K562 (cell line): ENCODE measurements at regions not wholly inside any gene's neighbourhood (a gene's known extent, or its start where the extent isn't known, plus 50 kb on each side); places are given as distances from the start of the nearest gene placed in this dataset.
A peak's percentile ranks its signal among the peaks of the same experiment; 100 is the strongest.

Experiments used
- ATAC-seq: fragments of 200-7000 bp; cut with Tn5 transposase; 3 replicates; pipeline ENCODE4 v1.9.1; 2020; ENCODE audit warnings: moderate library complexity
- BruUV-seq: library from RNA; stranded (reverse); fragments of 400-500 nt; replicated peaks from 2 replicates; lab custom pipeline; 2021; lab: Mats Ljungman, UMichigan
- CTCF ChIA-PET: fragments of 300-600 bp; formaldehyde crosslinking; extraction: SDS; loops from one replicate; lab custom pipeline; 2021; ENCODE audit warnings: low intra/inter-chr PET ratio; lab: Yijun Ruan, JAX
- POLR2A ChIA-PET: fragments of 300-600, 350-650 bp; sonication (Branson Sonifier 250); formaldehyde crosslinking; extraction: SDS; loops from one replicate; lab custom pipeline; 2021; ENCODE audit warnings: antibody characterized with exemption, inconsistent platforms; lab: Yijun Ruan, JAX
- DNase-seq, 4 experiments: peaks; one replicate each; pipeline versions ENCODE4 v3.0.0 to v3.0.0-alpha.2; 2011 to 2018; ENCODE audit warnings: low spot score in 3 of 4, mixed read lengths in 3 of 4; ENCODE audit errors: extremely low read depth in 1 of 4
- FAIRE-seq: peaks from 2 replicates; lab custom pipeline; 2011; peaks lifted over from hg19 to GRCh38; lab: Jason Lieb, UNC
- H2AFZ ChIP-seq: 2 replicates; pipeline ENCODE4 v1.6.0; 2011; ENCODE audit warnings: low read depth, low read length, control low read depth, inconsistent platforms
- H3K27ac ChIP-seq: fragments of 200-600 bp; 3 replicates; pipeline ENCODE4 v1.8.0; 2011; ENCODE audit warnings: low read depth, mild to moderate bottlenecking, control low read depth, inconsistent platforms, low read length, moderate library complexity, mixed read lengths; ENCODE audit errors: extremely low read depth
- H3K27me3 ChIP-seq, 2 experiments: fragments of 300-600 bp in 1 of 2; 2 replicates in 1 of 2; 3 replicates in 1 of 2; pipeline versions ENCODE4 v1.6.0 to v1.8.0; 2011; ENCODE audit warnings: inconsistent platforms in 2 of 2, low read length in 2 of 2, mild to moderate bottlenecking in 1 of 2, mixed read lengths in 1 of 2, moderate library complexity in 1 of 2; ENCODE audit not compliant: control insufficient read depth in 2 of 2, insufficient read depth in 2 of 2
- H3K36me3 ChIP-seq: fragments of 300-600 bp; 3 replicates; pipeline ENCODE4 v1.8.0; 2011; ENCODE audit warnings: mild to moderate bottlenecking, low read length, inconsistent platforms; ENCODE audit not compliant: control insufficient read depth, insufficient read depth
- H3K4me1 ChIP-seq, 2 experiments: fragments of 200-600 bp in 1 of 2; replicated peaks in 1 of 2; 2 replicates in 1 of 2; 3 replicates in 1 of 2; pipeline versions ENCODE4 v1.5.1 to v1.8.0; 2011; ENCODE audit warnings: inconsistent platforms in 2 of 2, low read length in 2 of 2, mild to moderate bottlenecking in 1 of 2, mixed read lengths in 1 of 2, moderate library complexity in 1 of 2; ENCODE audit not compliant: control insufficient read depth in 2 of 2, insufficient read depth in 2 of 2
- H3K4me2 ChIP-seq: 2 replicates; pipeline ENCODE4 v1.6.1; 2011; ENCODE audit warnings: low read length, control low read depth, inconsistent platforms, mixed read lengths; ENCODE audit not compliant: insufficient read depth
- H3K4me3 ChIP-seq: fragments of 200-600 bp; sonication (generic), shearing (Covaris generic); 2 replicates; pipeline ENCODE4 v1.5.1; 2016; ENCODE audit warnings: control low read depth, inconsistent platforms
- H3K79me2 ChIP-seq: fragments of 200-600 bp; 3 replicates; pipeline ENCODE4 v1.8.0; 2011; ENCODE audit warnings: low read length, inconsistent platforms; ENCODE audit not compliant: control insufficient read depth, insufficient read depth
- H3K9ac ChIP-seq, 2 experiments: 2 replicates each; pipeline versions ENCODE4 v1.6.0 to v1.6.1; 2011; ENCODE audit warnings: low read depth in 2 of 2, low read length in 2 of 2, control low read depth in 1 of 2, inconsistent platforms in 1 of 2, mild to moderate bottlenecking in 1 of 2, mixed read lengths in 1 of 2; ENCODE audit not compliant: insufficient read depth in 1 of 2
- H3K9me1 ChIP-seq: one replicate; pipeline ENCODE4 v1.6.0; 2011; ENCODE audit warnings: inconsistent platforms, mild to moderate bottlenecking, low read length, moderate library complexity; ENCODE audit not compliant: control insufficient read depth, insufficient read depth
- H3K9me3 ChIP-seq: replicated peaks from 2 replicates; pipeline ENCODE4 v1.5.1; 2011; ENCODE audit warnings: low read depth, low read length, inconsistent platforms; ENCODE audit not compliant: control insufficient read depth, insufficient read depth
- H4K20me1 ChIP-seq: replicated peaks from 2 replicates; pipeline ENCODE4 v1.6.1; 2011; ENCODE audit warnings: low read length, inconsistent platforms, mixed read lengths; ENCODE audit not compliant: control insufficient read depth, insufficient read depth
- CBFA2T3 ChIP-seq: fragments of 450-650 bp; IDR thresholded peaks from 2 replicates; pipeline ENCODE4 v1.6.1; 2017
- CHD4 ChIP-seq: fragments of 200-600 bp; sonication (generic); IDR thresholded peaks from 3 replicates; pipeline ENCODE4 v1.6.1; 2012; ENCODE audit warnings: low read depth, mild to moderate bottlenecking, mixed read lengths, low read length, inconsistent platforms; ENCODE audit not compliant: insufficient read depth, insufficient replicate concordance, poor library complexity, severe bottlenecking
- DPF2 ChIP-seq: fragments of 450-650 bp; IDR thresholded peaks from 2 replicates; pipeline ENCODE4 v1.6.1; 2016
- ELF4 ChIP-seq: fragments of 450-650 bp; formaldehyde crosslinking; IDR thresholded peaks from 2 replicates; pipeline ENCODE4 v1.4.0; 2022; ENCODE audit warnings: missing genetic modification characterization
- FOXK2 ChIP-seq, 2 experiments: fragments of 450-650 bp; IDR thresholded peaks in 1 of 2; conservative IDR thresholded peaks in 1 of 2; 2 replicates each; pipeline ENCODE4 v1.6.1; 2016; ENCODE audit warnings: low read depth in 2 of 2, mild to moderate bottlenecking in 1 of 2
- MAX ChIP-seq: sonication (generic); formaldehyde crosslinking; IDR thresholded peaks from 2 replicates; pipeline ENCODE4 v1.9.0; 2022; ENCODE audit warnings: mild to moderate bottlenecking, missing genetic modification reagents
- MECOM ChIP-seq: fragments of 250-450 bp; sonication (Bioruptor Pico); IDR thresholded peaks from 2 replicates; pipeline ENCODE4 v1.8.0; 2022; ENCODE audit warnings: inconsistent platforms
- PHF21A ChIP-seq: fragments of 450-650 bp; IDR thresholded peaks from 2 replicates; pipeline ENCODE4 v1.6.1; 2017; ENCODE audit warnings: low read depth, borderline replicate concordance
- POLR2A ChIP-seq: fragments of 450-650 bp; conservative IDR thresholded peaks from 2 replicates; pipeline ENCODE4 v1.6.1; 2016
- SETDB1 ChIP-seq: IDR thresholded peaks from one replicate; pipeline ENCODE4 v1.6.1; 2012; ENCODE audit warnings: low read length, control low read depth, inconsistent platforms
- SMAD3 ChIP-seq: fragments of 450-650 bp; formaldehyde crosslinking; conservative IDR thresholded peaks from 2 replicates; pipeline ENCODE4 v1.4.0; 2020; ENCODE audit warnings: mild to moderate bottlenecking
- TCF3 ChIP-seq: sonication (generic); formaldehyde crosslinking; IDR thresholded peaks from 2 replicates; pipeline ENCODE4 v1.4.0; 2020; ENCODE audit warnings: mild to moderate bottlenecking, missing genetic modification reagents
- TEAD4 ChIP-seq, 2 experiments: sonication (generic) in 1 of 2; formaldehyde crosslinking in 1 of 2; IDR thresholded peaks; 2 replicates each; pipeline versions ENCODE4 v1.6.1 to v1.8.0; 2012 to 2022; ENCODE audit warnings: borderline replicate concordance in 1 of 2, inconsistent platforms in 1 of 2, low read length in 1 of 2, mild to moderate bottlenecking in 1 of 2, missing genetic modification reagents in 1 of 2
- TFAP4 ChIP-seq: sonication (generic); formaldehyde crosslinking; IDR thresholded peaks from 2 replicates; pipeline ENCODE4 v1.8.0; 2022; ENCODE audit warnings: missing genetic modification reagents, mild to moderate bottlenecking, moderate library complexity, borderline replicate concordance
- TGIF2 ChIP-seq: sonication (generic); formaldehyde crosslinking; IDR thresholded peaks from 2 replicates; pipeline ENCODE4 v1.8.1; 2022; ENCODE audit warnings: mild to moderate bottlenecking, missing genetic modification reagents, moderate library complexity
- ZHX1 ChIP-seq: fragments of 150-350 bp; conservative IDR thresholded peaks from 2 replicates; pipeline ENCODE4 v1.6.1; 2014; ENCODE audit warnings: low read length
- ZNF184 ChIP-seq: sonication (generic); formaldehyde crosslinking; IDR thresholded peaks from 2 replicates; pipeline ENCODE4 v1.5.0; 2020; ENCODE audit warnings: missing genetic modification reagents
- ZNF239 ChIP-seq: fragments of 250-450 bp; sonication (Bioruptor Pico); IDR thresholded peaks from 2 replicates; pipeline ENCODE4 v1.4.0; 2020; ENCODE audit warnings: mild to moderate bottlenecking
- ZNF324 ChIP-seq: fragments of 250-450 bp; sonication (Bioruptor Pico); IDR thresholded peaks from 2 replicates; pipeline ENCODE4 v1.4.0; 2020; ENCODE audit warnings: mild to moderate bottlenecking
- ZNF347 ChIP-seq: fragments of 450-650 bp; formaldehyde crosslinking; IDR thresholded peaks from 2 replicates; pipeline ENCODE4 v1.4.0; 2020; ENCODE audit warnings: low read depth, mild to moderate bottlenecking, moderate library complexity
- ZNF431 ChIP-seq: sonication (generic); formaldehyde crosslinking; IDR thresholded peaks from 2 replicates; pipeline ENCODE4 v1.8.0; 2022; ENCODE audit warnings: mild to moderate bottlenecking, missing genetic modification reagents
- WGBS: fragments of 100-300 bp; shearing (Covaris generic); methylation state at CpG from one replicate; pipeline ENCODE4 v1.1.6; 2016; ENCODE audit warnings: low coverage, mixed read lengths; ENCODE audit not compliant: insufficient coverage; ENCODE audit errors: missing lambda C conversion rate; 5-methylcytosine and 5-hydroxymethylcytosine counted together
- in situ Hi-C: fragments of 300-500 bp; cut with MboI; formaldehyde crosslinking; loops from 4 replicates; pipeline ENCODE4 v1.15.0; 2018; ENCODE audit warnings: inconsistent platforms, mixed read lengths
- intact Hi-C: fragments of 100-400 bp; cut with micrococcal nuclease; formaldehyde crosslinking; loops from 2 replicates; pipeline ENCODE4 v1.14.2; 2022

- no peaks in the 10 kb centered on the region for H3K79me2 ChIP-seq
- intact Hi-C loops = no loop called here
- 23% methylated on average over 3 of the region's 3 CpGs for WGBS
- peak; percentile 44 for ATAC-seq
- H3K9me3 ChIP-seq = peaks cover 5% of the 10 kb centered on the region
- H3K4me2 ChIP-seq = no peak overlapping the region
- in situ Hi-C loops = no loop called here
- H4K20me1 ChIP-seq = no peaks in the 10 kb centered on the region
- H3K4me1 ChIP-seq = peaks cover 6 to 41% of the 10 kb centered on the region in 2 experiments; a peak in 4 of 5 replicates
- no peak overlapping the region for H3K9ac ChIP-seq
- ChIA-PET CTCF (no interaction called here), POLR2A (interaction anchor here (1.1 kb wide), 1 partner anchor 8 kb away, joined by 5 read pairs; no protein-coding TSS in a partner anchor)
- H3K36me3 ChIP-seq = no peaks in the 10 kb centered on the region; the same call in 2 of the 3 replicates
- H2AFZ ChIP-seq = peak overlapping the region; percentile 59
- TF ChIP-seq CBFA2T3 = peak; percentile 61
- TF ChIP-seq FOXK2 (conservative IDR thresholded peaks at IDR 0.05 in 1 of 2, IDR thresholded peaks at IDR 0.05 in 1 of 2; ENCODE audit: low read depth in 2 of 2) = no peak
- TF ChIP-seq TGIF2 (CRISPR knock-in tag) = no peak
- no peak for TF ChIP-seq ZNF431 (CRISPR knock-in tag)
- no peak for TF ChIP-seq POLR2A
- TF ChIP-seq ZNF324 = no peak
- no peak for TF ChIP-seq SMAD3 (CRISPR knock-in tag)
- no peak for TF ChIP-seq CHD4
- peak; percentile 56; the same call in 1 of the 2 replicates for TF ChIP-seq TEAD4 (IDR thresholded peaks at IDR 0.05; ENCODE audit: low read length)
- TF ChIP-seq TEAD4 (CRISPR knock-in tag; IDR thresholded peaks at IDR 0.05; ENCODE audit: borderline replicate concordance) = no peak
- no peak for TF ChIP-seq ZNF347 (CRISPR knock-in tag)
- TF ChIP-seq DPF2 = no peak
- TF ChIP-seq SETDB1 = no peak
- TF ChIP-seq ZNF239 (CRISPR knock-in tag) = no peak
- no peak for TF ChIP-seq TFAP4
- TF ChIP-seq ZNF184 (CRISPR knock-in tag) = no peak
- no peak for TF ChIP-seq ELF4 (CRISPR knock-in tag)
- TF ChIP-seq MECOM (CRISPR knock-in tag) = no peak
- TF ChIP-seq PHF21A = no peak
- no peak for TF ChIP-seq ZHX1
- 0 out of 2 replicates have a peak, but pooled peaks have one; percentile 14 for TF ChIP-seq MAX (CRISPR knock-in tag)
- TF ChIP-seq TCF3 (CRISPR knock-in tag) = peak; percentile 48; the same call in 1 of the 2 replicates
- TF ChIP-seq, all 486 proteins: peak for 4
- FAIRE-seq (no peak), DNase-seq (peak in 1 of 4 experiments; percentile 52)
- Histone ChIP-seq H3K4me3 (no peak overlapping the region), H3K27ac (no peak overlapping the region; the same call in 2 of the 3 replicates), H3K27me3 (no peaks in the 10 kb centered on the region), H3K9me1 (no peaks in the 10 kb centered on the region)
- no TSS peak for BruUV-seq
Measured at GRCh38 chr13:110984798-110985197, 69.9 kb upstream of the ANKRD10 start.
